GM19455 (cell line): ENCODE measurements at regions not wholly inside any gene's neighbourhood (a gene's known extent, or its start where the extent isn't known, plus 50 kb on each side); places are given as distances from the start of the nearest gene placed in this dataset.

ENCODE experiments used
- ATAC-seq: cut with Tn5 transposase; IDR thresholded peaks from one replicate; pipeline ENCODE4 v1.9.1; 2021; ENCODE audit not compliant: unreplicated experiment

- ATAC-seq = no peak
Observed at GRCh38 chr4:159443975-159444374, 341.1 kb downstream of the RAPGEF2 start.

- no peak for ATAC-seq
Observed at GRCh38 chr4:159444678-159445077, 341.8 kb downstream of the RAPGEF2 start.

- ATAC-seq = no peak
Observed at GRCh38 chr4:159445692-159446091, 342.8 kb downstream of the RAPGEF2 start.

- ATAC-seq = peak; percentile 100
Observed at GRCh38 chr4:159446266-159446976, 343.5 kb downstream of the RAPGEF2 start.

GRCh38 chr4:159447296-159447695 lies 344.4 kb downstream of the RAPGEF2 start:
- no peak for ATAC-seq

GRCh38 chr4:159451006-159451405 lies 348.1 kb downstream of the RAPGEF2 start:
- no peak for ATAC-seq

- ATAC-seq = peak; percentile 45
Observed at GRCh38 chr4:159455675-159456237, 352.9 kb downstream of the RAPGEF2 start.

GRCh38 chr4:159460371-159460770 lies 357.5 kb downstream of the RAPGEF2 start:
- ATAC-seq = no peak

- ATAC-seq = no peak
Observed at GRCh38 chr4:159463235-159463634, 360.4 kb downstream of the RAPGEF2 start.

GRCh38 chr4:159464302-159464701 lies 361.4 kb downstream of the RAPGEF2 start:
- ATAC-seq = no peak

GRCh38 chr4:159476886-159477285 lies 374.0 kb downstream of the RAPGEF2 start:
- ATAC-seq = no peak

- no peak for ATAC-seq
Observed at GRCh38 chr4:159480826-159481225, 377.9 kb downstream of the RAPGEF2 start.

- no peak for ATAC-seq
Observed at GRCh38 chr4:159481936-159482335, 379.1 kb downstream of the RAPGEF2 start.

GRCh38 chr4:159483110-159483781 lies 380.4 kb downstream of the RAPGEF2 start:
- no peak for ATAC-seq

GRCh38 chr4:159483782-159484741 lies 381.2 kb downstream of the RAPGEF2 start:
- no peak for ATAC-seq

- ATAC-seq = no peak
Observed at GRCh38 chr4:159484864-159485263, 382.0 kb downstream of the RAPGEF2 start.

GRCh38 chr4:159487284-159487747 lies 384.4 kb downstream of the RAPGEF2 start:
- peak; percentile 97 for ATAC-seq

GRCh38 chr4:159489646-159490045 lies 386.8 kb downstream of the RAPGEF2 start:
- ATAC-seq = no peak

GRCh38 chr4:159495515-159496236 lies 392.8 kb downstream of the RAPGEF2 start:
- no peak for ATAC-seq

- no peak for ATAC-seq
Observed at GRCh38 chr4:159496248-159496647, 393.4 kb downstream of the RAPGEF2 start.
